ENCODE measurements at regions not wholly inside any gene's neighbourhood (a gene's known extent, or its start where the extent isn't known, plus 50 kb on each side); places are given as distances from the start of the nearest gene placed in this dataset.
A peak's percentile ranks its signal among the peaks of the same experiment; 100 is the strongest.

DNA sequence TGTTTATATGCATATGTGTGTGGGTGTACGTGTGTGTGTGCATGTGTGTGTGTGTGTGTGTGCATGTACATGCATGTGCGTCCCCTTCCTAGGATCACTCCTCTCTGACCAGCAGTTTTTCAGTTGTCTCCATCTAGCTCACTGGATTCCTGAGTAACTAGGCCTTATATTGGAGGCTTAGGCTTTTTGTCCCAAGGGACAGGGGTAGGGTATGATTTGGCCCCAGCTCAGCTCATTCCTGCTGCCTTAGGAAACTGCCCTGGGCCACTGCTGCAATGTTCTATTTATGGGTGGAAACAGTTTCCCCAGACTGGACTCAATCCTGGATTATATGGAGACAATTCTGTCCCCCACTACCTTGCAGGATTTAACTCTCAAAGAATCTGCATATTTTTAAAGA lies 68.8 kb upstream of the SDK1 start:
- Histone ChIP-seq H2BK5ac (ENCODE audit: low read depth, low read length, poor library complexity) (no peak overlapping the region), H3K4me1 (ENCODE audit: control insufficient read depth in 1 of 2, insufficient read depth in 2 of 2, low read length in 2 of 2) (no peaks in the 10 kb centered on the region), H3K4ac (ENCODE audit: low read depth, low read length) (no peak overlapping the region), H2BK12ac (ENCODE audit: low read length) (no peak overlapping the region), H3K79me2 (ENCODE audit: control insufficient read depth, insufficient read depth, low read length, poor library complexity) (no peaks in the 10 kb centered on the region), H3K9me3 (ENCODE audit: insufficient read depth, low read depth, low read length) (peaks cover 4% of the 10 kb centered on the region), H3K27ac (ENCODE audit: low read depth, low read length) (no peak overlapping the region), H2AK5ac (ENCODE audit: low read length) (no peak overlapping the region), H3K4me3 (ENCODE audit: low read depth, low read length) (no peak overlapping the region), H4K12ac (ENCODE audit: low read depth, low read length) (no peak overlapping the region), H3K23ac (ENCODE audit: low read length) (no peak overlapping the region), H3K36me3 (ENCODE audit: control insufficient read depth in 1 of 2, insufficient read depth in 2 of 2, low read length in 2 of 2) (no peaks in the 10 kb centered on the region), H3K4me2 (ENCODE audit: low read length) (no peak overlapping the region), H3K18ac (ENCODE audit: low read length) (no peak overlapping the region), H2BK120ac (ENCODE audit: insufficient read depth, low read length, poor library complexity) (no peak overlapping the region), H4K8ac (ENCODE audit: low read depth, low read length) (no peak overlapping the region), H3K14ac (ENCODE audit: low read length) (no peak overlapping the region), H3K27me3 (ENCODE audit: insufficient read depth, low read length) (no peaks in the 10 kb centered on the region), H3K9ac (ENCODE audit: low read length) (no peak overlapping the region), H3K79me1 (ENCODE audit: low read length) (no peaks in the 10 kb centered on the region), H4K91ac (ENCODE audit: low read depth, low read length) (no peak overlapping the region), H2AFZ (ENCODE audit: insufficient read depth, low read length, poor library complexity) (no peak overlapping the region)
- WGBS (ENCODE audit: extremely low coverage, insufficient coverage, insufficient read length), result no CpG with 5 or more reads among the region's 2 CpGs
- no peak for DNase-seq

- H3K36me3 ChIP-seq (ENCODE audit: control insufficient read depth in 1 of 2, insufficient read depth in 2 of 2, low read length in 2 of 2), result no peaks in the 10 kb centered on the region
- no peak overlapping the region for H4K8ac ChIP-seq (ENCODE audit: low read depth, low read length)
- no peak for DNase-seq
- no peak overlapping the region for H2AK5ac ChIP-seq (ENCODE audit: low read length)
- H3K27ac ChIP-seq (ENCODE audit: low read depth, low read length), result no peak overlapping the region
- H3K23ac ChIP-seq (ENCODE audit: low read length), result no peak overlapping the region
- WGBS (ENCODE audit: extremely low coverage, insufficient coverage, insufficient read length), result no CpG with 5 or more reads among the region's 7 CpGs
- no peak overlapping the region for H3K4me2 ChIP-seq (ENCODE audit: low read length)
- H3K14ac ChIP-seq (ENCODE audit: low read length), result no peak overlapping the region
- peak overlapping the region; percentile 7 for H4K91ac ChIP-seq (ENCODE audit: low read depth, low read length)
- H2AFZ ChIP-seq (ENCODE audit: insufficient read depth, low read length, poor library complexity), result peak overlapping the region; percentile 35
- H4K12ac ChIP-seq (ENCODE audit: low read depth, low read length), result no peak overlapping the region
- H3K79me1 ChIP-seq (ENCODE audit: low read length), result no peaks in the 10 kb centered on the region
- no peaks in the 10 kb centered on the region for H3K79me2 ChIP-seq (ENCODE audit: control insufficient read depth, insufficient read depth, low read length, poor library complexity)
- H3K4me1 ChIP-seq (ENCODE audit: control insufficient read depth in 1 of 2, insufficient read depth in 2 of 2, low read length in 2 of 2), result no peaks in the 10 kb centered on the region
- H2BK5ac ChIP-seq (ENCODE audit: low read depth, low read length, poor library complexity), result no peak overlapping the region
- peak overlapping the region; percentile 11 for H2BK12ac ChIP-seq (ENCODE audit: low read length)
- no peak overlapping the region for H3K9ac ChIP-seq (ENCODE audit: low read length)
- H3K27me3 ChIP-seq (ENCODE audit: insufficient read depth, low read length), result no peaks in the 10 kb centered on the region
- H3K18ac ChIP-seq (ENCODE audit: low read length), result no peak overlapping the region
- H3K4ac ChIP-seq (ENCODE audit: low read depth, low read length), result no peak overlapping the region
- peaks cover 4% of the 10 kb centered on the region for H3K9me3 ChIP-seq (ENCODE audit: insufficient read depth, low read depth, low read length)
- H2BK120ac ChIP-seq (ENCODE audit: insufficient read depth, low read length, poor library complexity), result no peak overlapping the region
- no peak overlapping the region for H3K4me3 ChIP-seq (ENCODE audit: low read depth, low read length)
These were observed 67.8 kb upstream of the SDK1 start for GRCh38 chr7:3233301-3233700.

GRCh38 chr7:3234051-3234450 lies 67.0 kb upstream of the SDK1 start:
- H4K8ac ChIP-seq (ENCODE audit: low read depth, low read length), result no peak overlapping the region
- H3K4ac ChIP-seq (ENCODE audit: low read depth, low read length), result no peak overlapping the region
- no peak overlapping the region for H4K12ac ChIP-seq (ENCODE audit: low read depth, low read length)
- no peak overlapping the region for H2BK5ac ChIP-seq (ENCODE audit: low read depth, low read length, poor library complexity)
- H3K9ac ChIP-seq (ENCODE audit: low read length), result no peak overlapping the region
- no peak overlapping the region for H3K27ac ChIP-seq (ENCODE audit: low read depth, low read length)
- H3K9me3 ChIP-seq (ENCODE audit: insufficient read depth, low read depth, low read length), result peaks cover 4% of the 10 kb centered on the region
- WGBS (ENCODE audit: extremely low coverage, insufficient coverage, insufficient read length), result no CpG with 5 or more reads among the region's 6 CpGs
- no peak for DNase-seq
- H2BK120ac ChIP-seq (ENCODE audit: insufficient read depth, low read length, poor library complexity), result no peak overlapping the region
- H3K23ac ChIP-seq (ENCODE audit: low read length), result no peak overlapping the region
- H4K91ac ChIP-seq (ENCODE audit: low read depth, low read length), result no peak overlapping the region
- H3K4me3 ChIP-seq (ENCODE audit: low read depth, low read length), result no peak overlapping the region
- H3K79me1 ChIP-seq (ENCODE audit: low read length), result no peaks in the 10 kb centered on the region
- no peak overlapping the region for H3K18ac ChIP-seq (ENCODE audit: low read length)
- no peak overlapping the region for H2AFZ ChIP-seq (ENCODE audit: insufficient read depth, low read length, poor library complexity)
- no peaks in the 10 kb centered on the region for H3K4me1 ChIP-seq (ENCODE audit: control insufficient read depth in 1 of 2, insufficient read depth in 2 of 2, low read length in 2 of 2)
- no peaks in the 10 kb centered on the region for H3K36me3 ChIP-seq (ENCODE audit: control insufficient read depth in 1 of 2, insufficient read depth in 2 of 2, low read length in 2 of 2)
- no peak overlapping the region for H3K4me2 ChIP-seq (ENCODE audit: low read length)
- H2AK5ac ChIP-seq (ENCODE audit: low read length), result peak overlapping the region; percentile 32
- no peak overlapping the region for H3K14ac ChIP-seq (ENCODE audit: low read length)
- no peaks in the 10 kb centered on the region for H3K79me2 ChIP-seq (ENCODE audit: control insufficient read depth, insufficient read depth, low read length, poor library complexity)
- no peak overlapping the region for H2BK12ac ChIP-seq (ENCODE audit: low read length)
- H3K27me3 ChIP-seq (ENCODE audit: insufficient read depth, low read length), result no peaks in the 10 kb centered on the region

GRCh38 chr7:3234851-3235250 lies 66.2 kb upstream of the SDK1 start:
- DNase-seq, result no peak
- Histone ChIP-seq H3K79me1 (ENCODE audit: low read length) (no peaks in the 10 kb centered on the region), H3K4me3 (ENCODE audit: low read depth, low read length) (no peak overlapping the region), H2AK5ac (ENCODE audit: low read length) (no peak overlapping the region), H3K14ac (ENCODE audit: low read length) (no peak overlapping the region), H2BK120ac (ENCODE audit: insufficient read depth, low read length, poor library complexity) (no peak overlapping the region), H4K8ac (ENCODE audit: low read depth, low read length) (no peak overlapping the region), H2BK12ac (ENCODE audit: low read length) (no peak overlapping the region), H3K18ac (ENCODE audit: low read length) (no peak overlapping the region), H3K4ac (ENCODE audit: low read depth, low read length) (no peak overlapping the region), H3K4me1 (ENCODE audit: control insufficient read depth in 1 of 2, insufficient read depth in 2 of 2, low read length in 2 of 2) (no peaks in the 10 kb centered on the region), H2AFZ (ENCODE audit: insufficient read depth, low read length, poor library complexity) (no peak overlapping the region), H4K91ac (ENCODE audit: low read depth, low read length) (no peak overlapping the region), H3K27ac (ENCODE audit: low read depth, low read length) (no peak overlapping the region), H3K79me2 (ENCODE audit: control insufficient read depth, insufficient read depth, low read length, poor library complexity) (no peaks in the 10 kb centered on the region), H4K12ac (ENCODE audit: low read depth, low read length) (no peak overlapping the region), H3K9ac (ENCODE audit: low read length) (no peak overlapping the region), H3K4me2 (ENCODE audit: low read length) (no peak overlapping the region), H3K36me3 (ENCODE audit: control insufficient read depth in 1 of 2, insufficient read depth in 2 of 2, low read length in 2 of 2) (no peaks in the 10 kb centered on the region), H3K27me3 (ENCODE audit: insufficient read depth, low read length) (no peaks in the 10 kb centered on the region), H2BK5ac (ENCODE audit: low read depth, low read length, poor library complexity) (no peak overlapping the region), H3K23ac (ENCODE audit: low read length) (no peak overlapping the region), H3K9me3 (ENCODE audit: insufficient read depth, low read depth, low read length) (peaks cover 4% of the 10 kb centered on the region)
- no CpG with 5 or more reads among the region's 3 CpGs for WGBS (ENCODE audit: extremely low coverage, insufficient coverage, insufficient read length)

Data from trophoblast cell (in vitro differentiated cells and primary cell).